ENCODE measurements at regions not wholly inside any gene's neighbourhood (a gene's known extent, or its start where the extent isn't known, plus 50 kb on each side); places are given as distances from the start of the nearest gene placed in this dataset.

GRCh38 chr11:116082256-116082655 is 578.0 kb upstream of the CADM1 start:
- TF ChIP-seq POLR2A (IDR thresholded peaks at IDR 0.05) (no peak), EP300 (IDR thresholded peaks at IDR 0.05) (no peak)
